ENCODE measurements at regions not wholly inside any gene's neighbourhood (a gene's known extent, or its start where the extent isn't known, plus 50 kb on each side); places are given as distances from the start of the nearest gene placed in this dataset.

DNA sequence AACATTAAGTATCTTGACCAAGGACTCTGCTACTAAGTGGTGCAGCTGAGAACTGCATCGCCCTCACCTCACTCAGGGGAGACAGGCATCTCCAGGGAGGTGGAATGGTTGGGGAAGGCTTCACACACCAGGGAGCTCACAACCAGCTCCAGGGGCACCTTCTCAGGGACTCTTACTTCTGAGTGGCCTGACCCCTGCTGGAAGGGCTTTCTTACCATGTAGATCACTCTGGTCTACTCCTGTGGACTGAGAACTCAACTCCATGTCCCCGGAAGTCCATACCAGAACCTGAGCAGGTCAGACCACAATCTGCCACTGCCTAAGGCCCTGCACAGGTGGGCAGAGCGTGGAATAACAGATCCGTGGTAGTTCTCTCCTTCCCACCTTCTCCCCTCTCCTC lies 140.5 kb downstream of the TLE3 start:
- H3K36me3 ChIP-seq (ENCODE audit: insufficient read depth, low read length): no peaks in the 10 kb centered on the region
- H3K4me1 ChIP-seq (ENCODE audit: control insufficient read depth, insufficient read depth, low read length): no peaks in the 10 kb centered on the region
- H3K9me3 ChIP-seq (replicated peaks; ENCODE audit: low read length): no peaks in the 10 kb centered on the region
- no peak overlapping the region for H3K9ac ChIP-seq (ENCODE audit: low read depth, low read length)
- H3K4me3 ChIP-seq (ENCODE audit: low read length): no peak overlapping the region
- H3K27me3 ChIP-seq (ENCODE audit: control insufficient read depth, insufficient read depth, low read length): peaks cover 30% of the 10 kb centered on the region
- H3K4me2 ChIP-seq (ENCODE audit: low read length): no peak overlapping the region

DNA sequence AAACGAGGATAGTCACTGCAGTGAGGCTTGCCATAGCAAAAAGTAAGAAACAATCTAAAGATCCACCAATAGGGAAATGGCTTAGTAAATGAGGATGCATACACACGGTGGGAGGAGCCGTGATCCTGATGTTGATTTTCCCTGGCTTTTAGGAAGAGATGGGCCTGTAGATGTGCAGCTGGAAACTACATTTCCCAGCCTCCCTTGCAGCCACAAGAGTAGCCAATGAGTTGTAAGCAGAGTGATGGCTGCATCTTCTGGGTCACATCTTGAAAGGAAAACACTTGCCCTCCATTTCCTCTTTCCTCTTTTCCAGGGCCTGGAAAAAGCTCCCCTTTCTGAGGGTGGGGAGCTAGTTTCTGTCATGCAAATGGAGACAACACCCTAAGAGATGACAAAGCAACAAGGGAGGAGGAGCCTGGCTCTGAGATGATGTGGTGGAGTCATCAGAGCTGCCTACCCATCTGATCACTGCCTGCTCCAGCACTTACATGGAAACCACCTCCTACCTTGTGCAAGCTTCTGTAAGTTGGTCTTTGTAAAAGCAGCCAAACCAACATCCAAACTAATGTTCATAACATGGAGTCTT lies 139.1 kb downstream of the TLE3 start:
- Histone ChIP-seq H3K4me3 (ENCODE audit: low read length) (no peak overlapping the region), H3K4me2 (ENCODE audit: low read length) (no peak overlapping the region), H3K9ac (ENCODE audit: low read depth, low read length) (no peak overlapping the region), H3K36me3 (ENCODE audit: insufficient read depth, low read length) (no peaks in the 10 kb centered on the region), H3K27me3 (ENCODE audit: control insufficient read depth, insufficient read depth, low read length) (peaks cover 21% of the 10 kb centered on the region), H3K4me1 (ENCODE audit: control insufficient read depth, insufficient read depth, low read length) (no peaks in the 10 kb centered on the region), H3K9me3 (replicated peaks; ENCODE audit: low read length) (no peaks in the 10 kb centered on the region)

DNA sequence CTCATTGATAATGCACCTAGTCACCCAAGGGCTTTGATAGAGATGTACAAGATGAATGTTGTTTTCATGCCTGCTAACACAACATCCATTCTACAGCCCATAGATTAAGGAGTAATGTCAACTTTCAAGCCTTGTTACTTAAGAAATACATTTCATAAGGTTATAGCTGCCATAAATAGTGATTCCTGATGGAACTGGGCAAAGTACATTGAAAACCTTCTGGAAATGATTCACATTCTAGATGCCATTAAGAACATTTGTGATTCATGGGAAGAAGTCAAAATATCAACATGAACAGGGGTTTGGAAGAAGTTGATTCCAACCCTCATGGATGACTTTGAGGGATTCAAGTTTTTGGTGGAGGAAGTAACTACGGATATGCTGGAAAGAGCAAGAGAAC lies 135.2 kb downstream of the TLE3 start:
- H3K4me2 ChIP-seq (ENCODE audit: low read length): no peak overlapping the region
- H3K9ac ChIP-seq (ENCODE audit: low read depth, low read length): no peak overlapping the region
- H3K9me3 ChIP-seq (replicated peaks; ENCODE audit: low read length): no peaks in the 10 kb centered on the region
- peaks cover 18% of the 10 kb centered on the region for H3K27me3 ChIP-seq (ENCODE audit: control insufficient read depth, insufficient read depth, low read length)
- H3K4me1 ChIP-seq (ENCODE audit: control insufficient read depth, insufficient read depth, low read length): no peaks in the 10 kb centered on the region
- no peaks in the 10 kb centered on the region for H3K36me3 ChIP-seq (ENCODE audit: insufficient read depth, low read length)
- no peak overlapping the region for H3K4me3 ChIP-seq (ENCODE audit: low read length)

DNA sequence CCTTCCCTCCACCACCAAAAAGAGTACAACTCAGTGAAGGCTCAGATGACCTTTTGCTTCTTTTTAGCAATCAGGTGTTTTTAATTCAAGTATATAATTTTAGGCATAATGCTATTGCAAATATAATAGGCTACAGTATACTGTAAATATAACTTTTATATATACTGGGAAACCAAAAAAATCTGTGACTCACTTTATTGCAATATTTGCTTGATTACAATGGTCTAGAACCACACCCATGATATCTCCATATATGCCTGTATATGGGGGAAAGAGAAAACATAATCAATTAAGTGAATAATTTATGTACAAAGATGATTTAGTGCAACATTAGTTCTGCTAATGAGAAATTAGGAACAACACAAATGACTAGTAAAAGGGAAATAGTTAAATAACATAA lies 134.3 kb downstream of the TLE3 start:
- H3K27me3 ChIP-seq (ENCODE audit: control insufficient read depth, insufficient read depth, low read length): peaks cover 24% of the 10 kb centered on the region
- no peak overlapping the region for H3K9ac ChIP-seq (ENCODE audit: low read depth, low read length)
- no peak overlapping the region for H3K4me2 ChIP-seq (ENCODE audit: low read length)
- H3K4me1 ChIP-seq (ENCODE audit: control insufficient read depth, insufficient read depth, low read length): no peaks in the 10 kb centered on the region
- no peak overlapping the region for H3K4me3 ChIP-seq (ENCODE audit: low read length)
- H3K9me3 ChIP-seq (replicated peaks; ENCODE audit: low read length): no peaks in the 10 kb centered on the region
- no peaks in the 10 kb centered on the region for H3K36me3 ChIP-seq (ENCODE audit: insufficient read depth, low read length)

DNA sequence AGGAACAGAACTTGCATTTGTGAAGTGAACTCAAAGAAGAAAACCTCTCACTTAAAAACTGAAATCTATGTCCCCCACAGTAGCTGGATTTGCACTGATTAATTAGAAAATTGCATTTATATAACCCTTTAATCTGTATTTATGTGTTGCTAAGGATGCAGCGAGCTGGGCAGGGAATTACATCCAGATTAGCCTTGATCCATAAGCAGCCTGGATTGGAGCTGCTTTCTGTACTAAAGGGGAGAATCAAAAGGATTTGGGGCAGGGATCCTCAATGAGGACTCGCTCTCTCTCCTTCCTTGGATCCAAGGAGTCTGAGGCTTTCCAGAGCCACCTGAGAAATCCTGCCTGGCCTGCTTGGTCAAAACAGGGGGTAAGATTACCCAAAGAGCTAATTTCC lies 125.9 kb downstream of the TLE3 start:
- no peak overlapping the region for H3K4me2 ChIP-seq (ENCODE audit: low read length)
- no peaks in the 10 kb centered on the region for H3K36me3 ChIP-seq (ENCODE audit: insufficient read depth, low read length)
- H3K4me1 ChIP-seq (ENCODE audit: control insufficient read depth, insufficient read depth, low read length): no peaks in the 10 kb centered on the region
- H3K9ac ChIP-seq (ENCODE audit: low read depth, low read length): no peak overlapping the region
- no peak overlapping the region for H3K4me3 ChIP-seq (ENCODE audit: low read length)
- peaks cover 25% of the 10 kb centered on the region for H3K27me3 ChIP-seq (ENCODE audit: control insufficient read depth, insufficient read depth, low read length)
- H3K9me3 ChIP-seq (replicated peaks; ENCODE audit: low read length): no peaks in the 10 kb centered on the region

DNA sequence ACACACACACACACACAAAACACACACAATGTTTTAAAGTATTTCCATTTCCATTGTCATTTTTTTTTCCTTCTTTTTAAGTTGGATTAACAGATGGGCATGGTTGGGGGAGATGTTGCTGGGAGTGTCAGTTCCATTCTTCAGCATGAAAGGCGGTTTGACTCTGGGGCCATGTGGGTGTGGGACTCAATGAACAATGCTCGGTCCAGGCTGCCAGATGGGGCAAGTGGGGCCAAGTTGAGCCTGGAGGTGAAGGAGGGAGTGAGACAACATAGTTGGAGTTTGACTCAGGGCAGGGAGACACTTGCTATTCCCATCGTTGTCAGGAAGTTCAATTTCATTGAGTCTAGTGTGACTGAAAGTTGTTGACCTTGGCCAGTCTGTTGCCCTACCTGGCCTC lies 125.3 kb downstream of the TLE3 start:
- Histone ChIP-seq H3K4me1 (ENCODE audit: control insufficient read depth, insufficient read depth, low read length) (no peaks in the 10 kb centered on the region), H3K27me3 (ENCODE audit: control insufficient read depth, insufficient read depth, low read length) (peaks cover 25% of the 10 kb centered on the region), H3K9me3 (replicated peaks; ENCODE audit: low read length) (no peaks in the 10 kb centered on the region), H3K4me3 (ENCODE audit: low read length) (no peak overlapping the region), H3K9ac (ENCODE audit: low read depth, low read length) (no peak overlapping the region), H3K36me3 (ENCODE audit: insufficient read depth, low read length) (no peaks in the 10 kb centered on the region), H3K4me2 (ENCODE audit: low read length) (no peak overlapping the region)

DNA sequence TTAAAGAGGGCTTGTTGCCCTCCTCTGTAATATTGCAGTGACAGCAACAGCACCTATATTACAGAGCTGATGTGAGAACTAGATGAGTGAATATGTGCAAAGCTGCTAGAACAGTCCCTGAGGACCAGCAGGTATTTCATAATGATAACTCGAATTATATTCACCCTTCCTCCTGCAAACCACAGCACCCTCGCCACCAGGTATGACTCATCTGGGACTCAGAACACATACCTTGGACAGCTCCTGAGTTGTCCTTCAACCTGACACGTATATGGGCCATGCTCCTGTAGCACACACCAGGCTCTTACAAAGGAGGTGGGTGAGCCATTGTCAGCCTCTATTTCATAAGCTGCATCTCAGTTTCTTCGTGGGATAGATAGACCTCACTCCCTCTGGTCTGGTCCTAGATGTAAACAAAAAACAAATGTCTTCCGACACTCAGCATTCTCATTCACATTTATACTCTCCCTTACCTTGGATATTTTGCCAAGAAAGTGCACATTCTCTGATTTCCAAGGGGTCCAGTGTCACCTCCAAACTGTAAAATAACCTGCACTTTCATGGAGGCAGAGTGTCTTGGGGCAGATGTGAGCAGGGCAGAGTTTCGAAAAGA lies 124.5 kb downstream of the TLE3 start:
- peaks cover 22% of the 10 kb centered on the region for H3K27me3 ChIP-seq (ENCODE audit: control insufficient read depth, insufficient read depth, low read length)
- H3K36me3 ChIP-seq (ENCODE audit: insufficient read depth, low read length): no peaks in the 10 kb centered on the region
- H3K4me2 ChIP-seq (ENCODE audit: low read length): no peak overlapping the region
- no peaks in the 10 kb centered on the region for H3K4me1 ChIP-seq (ENCODE audit: control insufficient read depth, insufficient read depth, low read length)
- H3K9me3 ChIP-seq (replicated peaks; ENCODE audit: low read length): no peaks in the 10 kb centered on the region
- no peak overlapping the region for H3K9ac ChIP-seq (ENCODE audit: low read depth, low read length)
- H3K4me3 ChIP-seq (ENCODE audit: low read length): no peak overlapping the region

DNA sequence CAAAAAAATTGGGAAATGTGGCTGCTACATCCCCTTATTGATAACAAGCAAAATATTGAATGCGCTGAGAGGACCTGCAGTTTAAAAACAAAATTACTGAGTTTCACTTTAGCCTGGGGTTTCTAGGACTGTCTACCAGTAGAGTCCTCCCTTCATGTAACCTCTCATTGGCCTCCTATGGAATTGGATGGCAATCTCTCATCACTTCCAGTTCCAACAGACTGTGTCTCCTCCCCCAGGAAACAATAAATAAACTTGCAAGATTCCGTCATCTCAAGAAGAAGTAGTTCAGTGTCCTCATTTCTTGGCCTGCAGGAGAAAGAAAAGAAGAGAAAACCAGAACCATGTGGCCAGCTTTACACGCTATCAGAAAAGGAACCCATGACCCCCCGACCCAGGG lies 123.8 kb downstream of the TLE3 start:
- Histone ChIP-seq H3K9me3 (replicated peaks; ENCODE audit: low read length) (no peaks in the 10 kb centered on the region), H3K4me1 (ENCODE audit: control insufficient read depth, insufficient read depth, low read length) (no peaks in the 10 kb centered on the region), H3K9ac (ENCODE audit: low read depth, low read length) (no peak overlapping the region), H3K4me3 (ENCODE audit: low read length) (no peak overlapping the region), H3K36me3 (ENCODE audit: insufficient read depth, low read length) (no peaks in the 10 kb centered on the region), H3K4me2 (ENCODE audit: low read length) (no peak overlapping the region), H3K27me3 (ENCODE audit: control insufficient read depth, insufficient read depth, low read length) (peaks cover 19% of the 10 kb centered on the region)

DNA sequence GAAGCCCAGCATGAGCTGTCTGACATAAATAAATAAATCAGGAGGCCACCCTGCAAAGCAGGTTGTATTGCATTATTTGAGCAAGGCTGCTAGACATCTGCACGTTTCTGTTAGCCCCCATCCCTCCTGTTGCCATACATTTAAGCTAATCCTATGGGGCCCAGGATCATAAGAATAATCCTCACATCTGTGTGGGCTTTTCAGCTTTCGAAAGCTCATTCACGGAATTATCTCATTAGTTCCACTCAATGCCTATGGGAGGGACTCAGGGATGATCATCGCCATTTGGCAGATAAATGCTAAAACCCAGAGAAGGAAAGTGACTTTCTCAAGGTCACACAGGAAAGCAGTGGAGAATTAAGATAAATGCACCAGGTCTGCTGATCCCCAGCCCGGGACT lies 123.4 kb downstream of the TLE3 start:
- no peaks in the 10 kb centered on the region for H3K9me3 ChIP-seq (replicated peaks; ENCODE audit: low read length)
- H3K9ac ChIP-seq (ENCODE audit: low read depth, low read length): no peak overlapping the region
- peaks cover 22% of the 10 kb centered on the region for H3K27me3 ChIP-seq (ENCODE audit: control insufficient read depth, insufficient read depth, low read length)
- H3K4me2 ChIP-seq (ENCODE audit: low read length): no peak overlapping the region
- H3K36me3 ChIP-seq (ENCODE audit: insufficient read depth, low read length): no peaks in the 10 kb centered on the region
- no peaks in the 10 kb centered on the region for H3K4me1 ChIP-seq (ENCODE audit: control insufficient read depth, insufficient read depth, low read length)
- no peak overlapping the region for H3K4me3 ChIP-seq (ENCODE audit: low read length)

DNA sequence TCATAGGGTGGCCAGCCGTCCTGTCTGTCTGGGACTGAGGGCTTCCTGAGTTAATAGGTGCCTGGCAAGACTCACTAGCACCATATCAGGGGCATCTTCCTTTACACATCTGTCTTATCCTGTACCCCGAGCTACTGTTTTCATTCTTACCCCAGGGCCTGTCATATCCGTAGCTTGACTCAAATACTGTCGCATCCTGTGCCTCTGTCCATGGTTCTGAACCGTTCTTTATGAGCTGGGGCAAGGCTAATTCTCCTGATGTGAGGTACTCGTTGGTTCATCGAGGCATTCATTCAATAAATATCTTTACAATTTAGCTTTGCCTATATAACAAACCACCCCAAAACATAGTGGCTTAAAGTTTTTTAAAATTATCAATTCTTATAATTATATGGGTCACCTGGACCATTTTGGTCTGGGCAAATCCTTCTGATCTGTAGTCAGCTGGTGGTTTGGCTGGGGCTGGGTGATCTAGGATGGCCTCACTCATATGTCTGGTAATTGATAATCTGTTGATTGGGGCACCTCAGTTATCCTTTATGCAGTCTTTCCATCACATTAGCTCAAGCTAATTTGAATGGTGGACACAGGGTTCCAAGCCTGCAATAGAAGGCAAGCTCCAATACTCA lies 121.2 kb downstream of the TLE3 start:
- H3K9me3 ChIP-seq (replicated peaks; ENCODE audit: low read length): no peaks in the 10 kb centered on the region
- H3K4me2 ChIP-seq (ENCODE audit: low read length): no peak overlapping the region
- H3K4me3 ChIP-seq (ENCODE audit: low read length): no peak overlapping the region
- no peaks in the 10 kb centered on the region for H3K4me1 ChIP-seq (ENCODE audit: control insufficient read depth, insufficient read depth, low read length)
- no peak overlapping the region for H3K9ac ChIP-seq (ENCODE audit: low read depth, low read length)
- H3K27me3 ChIP-seq (ENCODE audit: control insufficient read depth, insufficient read depth, low read length): peaks cover 21% of the 10 kb centered on the region
- no peaks in the 10 kb centered on the region for H3K36me3 ChIP-seq (ENCODE audit: insufficient read depth, low read length)

DNA sequence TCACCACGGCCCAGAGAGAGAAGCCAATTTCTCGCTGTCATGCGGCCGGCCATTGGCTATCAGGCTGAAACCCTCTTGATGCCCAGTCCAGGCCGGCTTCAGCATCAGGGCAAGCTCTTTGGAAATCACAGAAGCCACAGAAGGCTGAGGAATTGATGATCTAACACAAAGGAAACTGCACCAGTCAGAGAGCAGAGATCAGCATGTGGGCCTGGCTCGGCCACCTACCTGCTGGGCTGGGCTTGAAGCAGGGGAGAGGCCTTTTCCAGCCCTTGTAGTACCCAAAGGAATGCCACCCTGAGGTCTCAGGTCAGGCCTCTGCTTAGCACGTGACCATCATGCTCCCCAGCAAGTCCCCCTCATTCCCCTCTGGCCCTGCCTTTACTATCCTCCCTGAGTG lies 119.1 kb downstream of the TLE3 start:
- no peak overlapping the region for H3K4me3 ChIP-seq (ENCODE audit: low read length)
- no peaks in the 10 kb centered on the region for H3K36me3 ChIP-seq (ENCODE audit: insufficient read depth, low read length)
- no peaks in the 10 kb centered on the region for H3K4me1 ChIP-seq (ENCODE audit: control insufficient read depth, insufficient read depth, low read length)
- H3K27me3 ChIP-seq (ENCODE audit: control insufficient read depth, insufficient read depth, low read length): peaks cover 37% of the 10 kb centered on the region
- no peaks in the 10 kb centered on the region for H3K9me3 ChIP-seq (replicated peaks; ENCODE audit: low read length)
- no peak overlapping the region for H3K4me2 ChIP-seq (ENCODE audit: low read length)
- no peak overlapping the region for H3K9ac ChIP-seq (ENCODE audit: low read depth, low read length)

DNA sequence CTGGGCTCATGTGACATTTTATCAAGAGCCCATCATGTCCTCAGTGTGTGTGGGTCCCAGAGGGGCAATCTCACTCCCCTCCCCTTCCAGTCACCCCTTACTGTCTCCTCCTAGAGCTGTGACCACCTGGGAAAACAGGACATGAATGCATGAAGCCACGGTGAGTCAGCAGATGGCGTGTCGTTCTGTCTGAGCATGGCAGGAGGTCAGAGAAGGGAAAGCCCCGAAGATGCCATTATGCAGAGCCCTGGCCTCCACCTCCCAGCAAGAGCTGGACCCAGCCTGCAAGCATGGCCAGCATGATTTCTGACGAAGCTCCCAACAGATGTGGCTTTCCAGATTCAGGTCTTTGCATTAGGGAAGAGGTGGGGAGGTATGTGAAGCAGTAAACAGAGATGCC lies 118.5 kb downstream of the TLE3 start:
- Histone ChIP-seq H3K9ac (ENCODE audit: low read depth, low read length) (no peak overlapping the region), H3K36me3 (ENCODE audit: insufficient read depth, low read length) (no peaks in the 10 kb centered on the region), H3K4me1 (ENCODE audit: control insufficient read depth, insufficient read depth, low read length) (no peaks in the 10 kb centered on the region), H3K27me3 (ENCODE audit: control insufficient read depth, insufficient read depth, low read length) (peaks cover 43% of the 10 kb centered on the region), H3K4me2 (ENCODE audit: low read length) (no peak overlapping the region), H3K4me3 (ENCODE audit: low read length) (no peak overlapping the region), H3K9me3 (replicated peaks; ENCODE audit: low read length) (no peaks in the 10 kb centered on the region)
